ENCODE measurements at regions not wholly inside any gene's neighbourhood (a gene's known extent, or its start where the extent isn't known, plus 50 kb on each side); places are given as distances from the start of the nearest gene placed in this dataset.
A peak's percentile ranks its signal among the peaks of the same experiment; 100 is the strongest.

- no peak for ATAC-seq (ENCODE audit: poor library complexity)
- POLR2A ChIA-PET, result interaction anchor here (1.4 kb wide), 1 partner anchor 11 kb away, joined by 3 read pairs; no protein-coding TSS in a partner anchor
- peak overlapping the region; percentile 23 for H3K4me3 Mint-ChIP-seq
Measured at GRCh38 chr2:126765395-126765794, 109.4 kb downstream of the GYPC start.

GRCh38 chr2:126766295-126766968, 110.5 kb downstream of the GYPC start:
- DNase-seq, result no peak
- no peaks in the 10 kb centered on the region for H3K36me3 Mint-ChIP-seq (ENCODE audit: low read depth)
- ATAC-seq (ENCODE audit: poor library complexity), result no peak
- Histone ChIP-seq H3K36me3 (ENCODE audit: insufficient read depth, low read length) (no peaks in the 10 kb centered on the region), H3K27ac (ENCODE audit: low read depth in 1 of 2, low read length in 2 of 2) (no peak overlapping the region), H3K9me3 (ENCODE audit: control insufficient read depth in 1 of 2, insufficient read depth in 1 of 2, low read length in 2 of 2) (no peaks in the 10 kb centered on the region), H3K27me3 (ENCODE audit: control insufficient read depth in 1 of 2, insufficient read depth in 2 of 2, low read length in 2 of 2) (no peaks in the 10 kb centered on the region), H3K4me3 (ENCODE audit: low read length) (no peak overlapping the region), H3K4me1 (ENCODE audit: insufficient read depth, low read length) (peaks cover 39% of the 10 kb centered on the region)
- H3K27ac Mint-ChIP-seq, result no peak overlapping the region
- ChIA-PET CTCF (no interaction called here), POLR2A (interaction anchor here (1.4 kb wide), 1 partner anchor 10 kb away, joined by 3 read pairs; no protein-coding TSS in a partner anchor)
- H3K9me3 Mint-ChIP-seq, result no peaks in the 10 kb centered on the region
- H3K27me3 Mint-ChIP-seq, result no peaks in the 10 kb centered on the region
- no peak for TF ChIP-seq CTCF (IDR thresholded peaks at IDR 0.05)
- H3K4me1 Mint-ChIP-seq (ENCODE audit: low read depth), result peaks cover 69% of the 10 kb centered on the region
- no peak overlapping the region for H3K4me3 Mint-ChIP-seq
- intact Hi-C loops (cut with DNase I, micrococcal nuclease), result no loop called here

More at GRCh38 chr2:126765395-126765794, 109.4 kb downstream of the GYPC start:
- intact Hi-C loops (cut with DNase I, micrococcal nuclease), result no loop called here
- no peaks in the 10 kb centered on the region for H3K9me3 Mint-ChIP-seq
- H3K4me1 Mint-ChIP-seq (ENCODE audit: low read depth), result peaks cover 76% of the 10 kb centered on the region
- Histone ChIP-seq H3K4me1 (ENCODE audit: insufficient read depth, low read length) (peaks cover 49% of the 10 kb centered on the region), H3K36me3 (ENCODE audit: insufficient read depth, low read length) (no peaks in the 10 kb centered on the region), H3K27me3 (ENCODE audit: control insufficient read depth in 1 of 2, insufficient read depth in 2 of 2, low read length in 2 of 2) (no peaks in the 10 kb centered on the region), H3K27ac (ENCODE audit: low read depth in 1 of 2, low read length in 2 of 2) (no peak overlapping the region), H3K4me3 (ENCODE audit: low read length) (no peak overlapping the region), H3K9me3 (ENCODE audit: control insufficient read depth in 1 of 2, insufficient read depth in 1 of 2, low read length in 2 of 2) (no peaks in the 10 kb centered on the region)
- H3K27me3 Mint-ChIP-seq, result no peaks in the 10 kb centered on the region
- H3K27ac Mint-ChIP-seq, result peak overlapping the region; percentile 45
- H3K36me3 Mint-ChIP-seq (ENCODE audit: low read depth), result no peaks in the 10 kb centered on the region
- no peak for TF ChIP-seq CTCF (IDR thresholded peaks at IDR 0.05)
- DNase-seq, result no peak
- CTCF ChIA-PET, result no interaction called here

GRCh38 chr2:126766969-126767296, 111.0 kb downstream of the GYPC start:
- no peak overlapping the region for H3K4me3 ChIP-seq (ENCODE audit: low read length)
- H3K36me3 ChIP-seq (ENCODE audit: insufficient read depth, low read length), result no peaks in the 10 kb centered on the region
- ChIA-PET POLR2A (no interaction called here), CTCF (no interaction called here)
- H3K27ac ChIP-seq (ENCODE audit: low read depth in 1 of 2, low read length in 2 of 2), result no peak overlapping the region
- H3K36me3 Mint-ChIP-seq (ENCODE audit: low read depth), result no peaks in the 10 kb centered on the region
- no peaks in the 10 kb centered on the region for H3K27me3 ChIP-seq (ENCODE audit: control insufficient read depth in 1 of 2, insufficient read depth in 2 of 2, low read length in 2 of 2)
- intact Hi-C loops (cut with DNase I, micrococcal nuclease), result no loop called here
- H3K4me3 Mint-ChIP-seq, result no peak overlapping the region
- H3K9me3 ChIP-seq (ENCODE audit: control insufficient read depth in 1 of 2, insufficient read depth in 1 of 2, low read length in 2 of 2), result no peaks in the 10 kb centered on the region
- peaks cover 64% of the 10 kb centered on the region for H3K4me1 Mint-ChIP-seq (ENCODE audit: low read depth)
- no peaks in the 10 kb centered on the region for H3K9me3 Mint-ChIP-seq
- no peaks in the 10 kb centered on the region for H3K27me3 Mint-ChIP-seq
- no peak for ATAC-seq (ENCODE audit: poor library complexity)
- peaks cover 34% of the 10 kb centered on the region for H3K4me1 ChIP-seq (ENCODE audit: insufficient read depth, low read length)
- no peak for TF ChIP-seq CTCF (IDR thresholded peaks at IDR 0.05)
- H3K27ac Mint-ChIP-seq, result no peak overlapping the region
- no peak for DNase-seq
